Activated CD8-positive, alpha-beta memory T cell treated with anti-CD3 and anti-CD28 coated beads, Interleukin-2, amount 50 U/mL, for 24 hours (primary cell): ENCODE measurements at regions not wholly inside any gene's neighbourhood (a gene's known extent, or its start where the extent isn't known, plus 50 kb on each side); places are given as distances from the start of the nearest gene placed in this dataset.
"Not testable (repeated sequence)": the region's sequence is repeated elsewhere in the genome, so short reads cannot be mapped to it uniquely, and the experiment has no call there.

ENCODE experiments used
- DNase-seq: peaks from one replicate; pipeline ENCODE4 v3.0.0-alpha.2; 2020; ENCODE audit errors: extremely low read depth

DNA sequence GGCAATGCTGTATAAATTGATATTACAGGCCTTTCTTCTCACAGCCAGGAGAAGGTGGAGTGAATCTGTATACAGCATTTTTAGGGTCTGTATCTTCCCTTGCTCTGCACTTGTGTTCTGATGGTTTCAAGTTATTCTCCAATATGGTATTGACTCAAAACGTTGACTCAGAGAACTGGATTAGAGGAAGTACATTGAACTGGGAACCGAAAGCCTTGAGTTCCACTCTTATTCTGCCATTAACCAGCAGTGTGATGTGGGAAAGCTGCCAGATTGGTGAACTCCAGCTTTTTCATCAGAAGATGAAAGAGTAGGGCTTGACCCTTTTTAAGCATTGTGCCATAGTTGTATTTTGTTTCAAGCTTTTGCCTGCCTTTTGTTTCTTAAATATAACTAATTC is 167.7 kb downstream of the SPRY2 start:
- no peak for DNase-seq

DNA sequence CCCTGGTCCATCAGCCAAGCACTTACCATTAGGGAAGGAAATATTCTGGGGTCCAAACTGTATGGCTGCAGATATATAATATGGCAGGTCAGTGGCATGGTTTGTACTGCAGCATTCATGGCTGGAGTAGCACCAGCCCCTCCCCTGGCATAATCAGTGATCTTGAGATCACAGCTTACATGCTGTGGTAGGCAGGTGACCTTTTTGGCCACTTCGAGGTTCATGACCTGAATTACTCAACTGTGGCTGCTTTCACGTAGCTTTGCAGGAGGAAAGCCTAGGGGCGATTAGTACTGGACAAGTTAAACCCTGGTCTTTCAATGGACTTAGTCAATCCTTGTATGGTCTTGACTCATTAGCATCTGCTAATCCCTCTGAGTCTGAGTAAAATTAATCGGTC is 169.8 kb downstream of the SPRY2 start:
- DNase-seq = no peak

DNA sequence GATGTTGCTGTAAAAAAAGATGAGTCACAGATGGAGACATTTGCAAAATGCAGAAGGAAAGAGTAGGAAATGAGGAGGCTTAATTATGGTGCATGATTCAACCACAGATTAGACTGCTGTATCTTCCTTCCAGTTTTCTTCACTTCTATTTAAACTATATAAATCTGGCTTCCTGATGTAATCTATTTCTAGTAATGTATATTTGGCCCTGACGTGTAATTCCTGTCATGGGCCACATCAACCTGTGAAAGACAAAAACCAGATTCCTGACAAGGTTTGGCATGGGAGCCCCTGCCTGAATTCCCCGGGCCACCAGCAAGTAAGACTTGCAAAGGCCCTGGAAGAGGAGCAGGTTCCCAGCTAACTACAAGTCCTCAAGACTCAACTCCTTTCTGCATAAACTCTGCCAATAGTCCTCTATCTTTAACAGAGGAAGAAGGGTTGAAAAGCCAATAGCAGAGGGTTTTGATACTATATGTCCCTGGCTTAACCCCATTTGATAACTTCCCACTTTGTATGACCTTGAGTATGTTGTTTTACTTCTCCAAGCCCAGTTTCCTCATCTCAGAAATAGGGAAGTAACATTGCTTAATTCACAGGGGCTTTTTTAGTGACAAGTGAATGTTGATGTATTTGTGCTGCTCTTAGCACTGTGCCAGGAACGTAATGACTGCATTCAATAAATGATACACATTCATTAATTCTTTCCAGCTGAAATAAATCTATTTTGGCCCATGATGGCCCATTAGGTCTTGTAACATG is 172.7 kb downstream of the SPRY2 start:
- no peak for DNase-seq

DNA sequence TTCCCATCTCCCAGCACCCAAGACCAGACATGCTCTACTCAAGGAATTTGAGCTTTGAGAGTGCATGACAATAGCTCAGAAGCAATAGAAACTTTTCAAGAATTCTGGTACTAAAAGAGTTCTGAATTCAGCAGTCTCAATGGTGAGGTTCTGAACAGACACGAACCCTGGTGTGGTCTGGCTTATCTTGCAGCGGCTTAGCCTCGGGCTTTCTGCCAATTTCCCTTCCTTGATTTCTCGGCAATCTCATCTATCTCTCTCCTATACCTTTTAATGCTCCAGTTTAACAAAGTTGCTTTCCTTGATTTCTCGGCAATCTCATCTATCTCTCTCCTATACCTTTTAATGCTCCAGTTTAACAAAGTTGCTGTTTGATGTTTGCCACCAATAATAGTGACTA is 174.6 kb downstream of the SPRY2 start:
- DNase-seq = no peak

DNA sequence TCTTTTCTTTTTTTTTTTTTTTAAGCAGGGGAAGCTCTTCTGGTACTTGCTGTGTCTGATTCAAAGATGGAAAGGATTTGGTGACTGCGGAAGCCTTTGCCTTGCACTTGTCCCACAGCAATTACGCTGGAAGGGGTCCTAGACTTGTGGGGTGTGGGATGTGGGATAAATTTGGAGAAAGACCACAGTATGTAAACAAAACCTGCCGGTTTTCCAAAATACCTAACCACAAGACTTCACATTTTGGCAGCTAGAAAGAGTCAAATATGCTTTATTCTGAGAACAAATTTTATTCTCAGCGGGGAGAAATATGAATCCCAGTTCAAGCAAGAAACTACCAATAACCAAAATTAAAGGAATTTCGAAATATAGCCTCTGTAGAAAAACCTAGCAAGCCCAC is 176.5 kb downstream of the SPRY2 start:
- no peak for DNase-seq

DNA sequence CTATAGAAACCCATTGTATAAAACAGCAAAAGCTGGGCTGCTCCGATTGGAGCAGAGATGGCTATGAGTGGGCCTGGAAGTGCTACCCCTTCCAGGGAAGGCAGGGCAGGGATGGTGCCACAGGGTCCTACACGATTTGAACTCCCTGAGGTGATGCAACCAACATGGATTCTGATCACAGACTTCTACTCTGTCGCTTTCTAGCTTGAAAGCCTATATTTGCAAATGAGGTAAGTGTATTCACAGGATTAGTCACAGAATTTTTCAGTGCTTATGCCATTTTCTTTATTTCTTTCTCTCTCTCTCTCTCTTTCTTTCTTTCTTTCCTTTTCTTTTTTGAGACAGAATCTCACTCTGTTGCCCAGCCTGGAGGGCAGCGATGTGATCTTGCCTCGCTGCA is 179.0 kb downstream of the SPRY2 start:
- no peak for DNase-seq

DNA sequence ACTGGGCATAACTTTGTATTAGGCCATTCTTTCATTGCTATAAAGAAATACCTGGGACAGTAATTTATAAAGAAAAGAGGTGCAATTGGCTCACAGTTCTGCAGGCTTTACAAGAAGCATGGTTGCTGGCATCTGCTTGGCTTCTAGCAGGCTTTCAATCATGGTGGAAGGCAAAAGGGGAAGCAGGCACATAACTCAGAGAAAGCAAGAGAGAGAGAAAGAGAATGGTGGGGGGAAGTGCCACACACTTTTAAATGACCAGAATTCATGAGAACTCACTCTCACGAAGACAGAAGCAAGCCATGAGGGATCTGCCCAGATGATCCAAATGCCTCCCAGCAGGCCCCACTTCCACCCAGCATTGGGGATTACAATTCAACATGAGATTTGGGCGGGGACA is 179.7 kb downstream of the SPRY2 start:
- no peak for DNase-seq

DNA sequence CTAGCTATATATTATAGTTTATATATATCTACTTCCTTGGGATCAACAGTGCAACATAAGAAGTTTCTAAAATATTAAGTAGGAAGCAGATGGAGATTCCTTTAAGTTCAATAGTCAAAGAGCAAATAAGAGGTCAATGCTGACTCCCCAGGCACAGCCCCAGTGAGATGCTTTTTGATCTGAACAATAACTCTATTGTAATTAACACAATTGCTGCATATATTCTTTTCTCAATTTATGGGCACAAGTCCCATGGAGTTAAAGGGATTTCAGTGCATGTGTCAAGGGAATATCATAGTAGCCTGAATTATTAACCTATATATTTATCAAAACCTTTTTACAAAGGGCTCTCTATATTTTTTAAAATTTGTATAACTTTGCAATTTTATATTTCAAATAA is 180.8 kb downstream of the SPRY2 start:
- no peak for DNase-seq

DNA sequence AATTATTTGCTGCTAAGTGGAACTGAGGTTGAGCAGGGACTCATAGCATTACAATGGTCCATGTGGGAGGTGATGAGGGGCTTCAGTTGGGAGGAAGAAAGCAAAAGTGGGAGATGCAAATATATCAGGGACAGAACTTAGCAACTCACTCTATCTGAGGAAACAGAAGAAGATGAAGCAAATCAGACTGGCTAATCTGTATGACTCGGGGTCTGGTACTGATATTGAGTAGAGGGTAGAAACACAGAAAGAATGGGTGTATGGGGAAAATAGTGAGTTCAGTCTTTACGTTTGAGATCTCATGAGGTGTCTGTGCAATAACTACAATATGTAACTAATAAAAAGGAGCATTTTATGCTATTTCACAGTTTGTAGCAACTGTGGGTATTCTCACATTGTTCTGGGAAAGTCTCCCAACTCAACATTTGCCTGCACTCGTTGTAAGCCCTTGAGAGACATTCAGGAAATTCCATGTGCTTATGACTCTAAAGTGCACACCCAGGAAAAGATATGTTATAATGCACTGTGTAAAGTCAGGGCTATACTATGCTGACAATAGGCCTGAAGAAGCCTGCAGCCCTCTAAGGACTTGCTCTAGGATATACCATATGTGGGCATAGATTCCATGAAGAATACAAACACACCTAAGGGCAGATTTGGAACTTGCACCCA is 183.5 kb downstream of the SPRY2 start:
- DNase-seq = no peak

DNA sequence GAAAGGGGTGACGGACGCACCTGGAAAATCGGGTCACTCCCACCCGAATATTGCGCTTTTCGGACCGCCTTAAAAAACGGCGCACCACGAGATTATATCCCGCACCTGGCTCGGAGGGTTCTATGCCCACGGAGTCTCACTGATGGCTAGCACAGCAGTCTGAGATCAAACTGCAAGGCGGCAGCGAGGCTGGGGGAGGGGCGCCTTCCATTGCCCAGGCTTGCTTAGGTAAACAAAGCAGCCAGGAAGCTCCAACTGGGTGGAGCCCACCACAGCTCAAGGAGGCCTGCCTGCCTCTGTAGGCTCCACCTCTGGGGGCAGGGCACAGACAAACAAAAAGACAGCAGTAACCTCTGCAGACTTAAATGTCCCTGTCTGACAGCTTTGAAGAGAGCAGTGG is 188.8 kb downstream of the SPRY2 start:
- DNase-seq = not testable (repeated sequence)

DNA sequence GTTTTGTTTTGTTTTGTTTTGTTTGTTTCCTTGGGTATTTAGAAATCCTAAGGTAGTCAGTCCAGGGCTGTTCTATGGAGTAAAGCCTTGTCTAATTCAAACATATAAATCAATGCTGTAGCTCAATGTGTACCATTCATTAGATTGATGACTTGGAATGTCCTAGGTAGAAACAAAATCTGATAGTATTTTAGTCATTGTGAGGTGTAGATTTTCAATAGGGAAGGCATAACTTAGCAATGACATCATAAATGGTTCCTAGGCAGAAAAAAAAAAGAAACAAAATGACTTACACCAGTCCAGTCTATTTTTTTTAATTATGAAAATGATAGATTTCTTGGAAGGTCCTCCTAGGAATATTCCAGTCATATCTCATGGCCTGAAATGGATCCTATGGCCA is 189.9 kb downstream of the SPRY2 start:
- DNase-seq = no peak

DNA sequence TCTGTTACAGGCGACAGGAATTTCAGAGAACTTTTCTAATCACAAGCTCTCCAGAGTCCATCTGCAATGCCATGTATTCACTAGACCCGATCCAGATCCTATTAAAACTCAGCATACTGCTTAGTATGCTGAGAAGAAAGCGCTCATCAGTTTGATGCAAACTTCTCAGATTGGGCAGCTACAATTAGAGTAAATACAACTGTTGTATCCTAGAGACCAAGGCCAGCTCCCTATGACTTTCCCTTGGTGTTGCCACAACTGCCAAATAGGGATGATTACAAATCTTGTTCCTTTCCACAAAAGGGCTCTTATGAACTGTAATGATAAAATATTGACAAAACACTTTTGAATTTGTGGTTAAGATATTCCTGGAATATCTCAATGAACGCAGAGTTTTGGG is 191.2 kb downstream of the SPRY2 start:
- DNase-seq = no peak

DNA sequence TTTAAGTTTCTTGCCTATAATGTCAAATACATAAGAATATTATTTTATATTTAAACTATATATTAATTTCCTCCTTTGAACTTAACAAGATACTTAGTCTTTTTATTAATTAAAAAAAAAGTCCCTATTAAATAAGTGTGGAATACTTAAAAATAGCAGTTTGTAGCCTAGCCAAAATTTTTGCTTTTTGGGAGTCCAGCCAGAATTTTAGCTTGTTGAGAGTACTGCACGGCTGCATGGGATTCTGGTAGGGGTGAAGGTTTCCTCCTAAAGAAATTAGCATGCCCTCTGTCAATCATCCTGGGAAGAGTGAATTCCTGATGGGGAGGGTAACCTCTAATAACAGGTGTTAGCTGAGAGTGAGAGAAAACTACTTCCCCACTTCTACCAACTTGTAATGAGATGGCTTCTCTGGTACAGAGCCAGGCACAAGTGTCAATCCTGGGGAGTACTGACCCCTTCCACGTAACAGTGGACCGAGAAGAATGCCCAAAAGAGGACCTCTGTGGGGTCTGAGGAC is 195.7 kb downstream of the SPRY2 start:
- no peak for DNase-seq

DNA sequence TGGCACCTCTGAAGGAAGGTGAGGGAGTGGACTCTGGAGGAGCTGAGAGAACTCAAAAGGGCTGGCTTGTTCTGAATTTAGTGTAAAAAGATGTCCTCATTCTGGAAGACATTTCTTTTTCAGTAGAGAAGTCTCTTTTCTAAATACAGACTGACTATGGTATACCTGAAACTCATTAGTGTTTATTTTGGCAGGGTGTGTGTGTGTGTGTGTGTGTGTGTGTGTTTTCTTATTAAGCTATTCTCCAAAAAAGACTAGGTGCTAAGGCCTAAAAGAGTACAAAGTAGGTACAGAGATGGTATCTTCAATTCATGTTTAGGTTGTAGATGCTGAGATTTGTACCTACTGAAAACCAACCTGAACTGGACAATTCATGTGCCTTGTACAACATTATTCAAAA is 196.4 kb downstream of the SPRY2 start:
- no peak for DNase-seq

DNA sequence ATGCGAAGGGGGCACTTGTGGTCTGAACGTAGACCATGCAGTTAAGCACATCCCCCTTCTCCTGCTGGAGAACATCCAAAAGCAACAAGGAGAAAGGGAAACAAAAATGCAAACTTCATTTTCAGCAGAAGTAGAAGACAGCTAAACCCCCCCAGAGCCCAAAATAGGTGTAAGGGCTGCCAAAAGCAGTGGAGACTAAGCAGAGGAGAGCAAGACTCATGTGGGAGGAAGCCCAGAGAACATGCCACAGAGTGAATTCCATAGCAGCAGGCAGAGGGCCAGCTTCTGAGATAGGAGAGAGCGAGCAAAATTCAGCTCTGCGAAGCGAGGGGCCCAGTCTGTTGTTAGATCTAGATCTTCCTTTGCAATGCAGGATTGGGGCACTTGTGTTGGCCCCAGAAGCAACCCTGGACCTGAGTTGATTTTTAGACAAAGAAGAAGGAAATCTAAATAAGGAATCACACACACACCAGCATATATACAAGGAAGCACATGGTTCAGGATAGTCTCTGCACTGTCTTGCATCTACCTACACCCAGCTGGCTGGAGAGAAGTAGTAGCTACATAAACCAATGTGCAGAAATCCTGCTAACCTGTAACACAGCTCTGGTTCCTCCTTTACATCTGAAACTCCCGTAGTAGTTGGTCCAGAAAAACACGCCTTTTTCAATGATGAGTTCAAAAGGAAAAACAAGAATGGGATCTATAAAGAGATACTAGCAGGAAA is 199.6 kb downstream of the SPRY2 start:
- DNase-seq = no peak

DNA sequence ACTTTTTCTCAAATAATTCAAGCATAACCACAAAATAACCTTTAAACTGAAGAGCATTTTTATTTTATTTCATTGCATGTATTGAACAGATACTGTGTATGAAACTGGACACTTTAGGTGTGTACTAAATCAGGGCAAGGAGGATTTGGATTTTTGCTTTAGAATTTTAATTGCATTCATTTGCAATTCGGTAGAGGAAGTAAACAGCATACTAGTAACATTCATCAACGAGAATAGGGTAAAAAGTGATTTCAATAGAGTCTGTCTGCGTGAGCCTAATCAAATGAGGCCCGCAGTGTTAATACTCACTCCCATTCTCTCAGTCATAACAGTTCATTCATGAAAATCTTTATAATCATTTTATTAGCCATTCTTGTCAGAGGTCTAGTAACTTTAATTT is 200.2 kb downstream of the SPRY2 start:
- no peak for DNase-seq

DNA sequence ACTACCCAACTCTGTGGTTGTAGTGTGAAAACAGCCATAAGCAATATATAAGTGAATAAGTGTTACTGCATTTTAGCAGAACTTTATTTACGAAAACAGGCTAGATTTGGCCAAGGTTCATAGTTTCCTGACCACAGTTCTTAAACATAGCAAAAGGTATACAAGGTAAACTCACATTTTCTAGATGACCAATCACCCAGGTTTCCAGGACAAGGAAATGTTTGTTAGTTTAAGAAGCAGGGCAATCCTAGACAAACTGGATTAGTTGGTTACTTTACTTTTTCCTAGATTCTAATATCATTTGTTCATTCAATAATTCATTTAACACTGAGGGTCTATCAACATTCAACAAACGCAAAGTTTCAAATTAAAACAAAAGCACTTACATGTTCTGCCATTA is 201.7 kb downstream of the SPRY2 start:
- no peak for DNase-seq

DNA sequence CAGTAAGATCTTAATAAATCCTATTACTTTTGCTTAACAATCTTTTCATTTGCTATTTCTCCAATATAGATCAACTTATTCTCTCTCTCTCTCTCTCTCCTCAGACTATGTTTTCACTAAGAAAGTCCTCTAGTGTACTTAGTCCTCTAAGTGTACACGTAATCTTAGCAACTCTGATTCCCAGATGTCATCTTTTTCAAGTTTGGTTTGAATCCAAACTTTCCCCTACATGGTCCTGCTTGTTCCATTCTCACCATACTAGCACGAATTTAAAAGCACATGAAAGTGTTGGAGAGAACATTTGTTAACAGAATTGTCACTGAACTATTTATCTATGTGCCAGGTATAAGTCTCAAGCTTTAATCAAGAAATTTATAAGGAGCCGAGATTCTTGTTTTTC is 202.9 kb downstream of the SPRY2 start:
- no peak for DNase-seq

DNA sequence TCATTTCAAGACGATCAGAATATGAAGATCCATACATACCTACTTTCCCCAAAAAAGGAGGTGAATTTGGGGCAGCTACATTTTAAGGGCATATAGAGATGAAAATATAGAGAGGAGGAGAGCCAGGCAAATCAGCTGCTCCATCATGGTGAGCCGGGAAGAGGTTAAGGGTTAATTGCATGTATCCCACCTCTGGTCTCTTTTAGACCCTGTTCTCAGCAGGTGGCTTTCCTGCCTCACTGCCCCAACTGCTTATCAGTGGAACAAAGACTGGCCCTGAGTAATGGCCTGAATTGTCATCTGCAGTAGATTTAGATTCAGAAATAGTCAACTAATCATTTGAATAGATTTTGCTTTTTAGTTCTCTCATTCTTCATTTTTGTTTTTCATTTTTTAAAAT is 206.6 kb downstream of the SPRY2 start:
- no peak for DNase-seq

DNA sequence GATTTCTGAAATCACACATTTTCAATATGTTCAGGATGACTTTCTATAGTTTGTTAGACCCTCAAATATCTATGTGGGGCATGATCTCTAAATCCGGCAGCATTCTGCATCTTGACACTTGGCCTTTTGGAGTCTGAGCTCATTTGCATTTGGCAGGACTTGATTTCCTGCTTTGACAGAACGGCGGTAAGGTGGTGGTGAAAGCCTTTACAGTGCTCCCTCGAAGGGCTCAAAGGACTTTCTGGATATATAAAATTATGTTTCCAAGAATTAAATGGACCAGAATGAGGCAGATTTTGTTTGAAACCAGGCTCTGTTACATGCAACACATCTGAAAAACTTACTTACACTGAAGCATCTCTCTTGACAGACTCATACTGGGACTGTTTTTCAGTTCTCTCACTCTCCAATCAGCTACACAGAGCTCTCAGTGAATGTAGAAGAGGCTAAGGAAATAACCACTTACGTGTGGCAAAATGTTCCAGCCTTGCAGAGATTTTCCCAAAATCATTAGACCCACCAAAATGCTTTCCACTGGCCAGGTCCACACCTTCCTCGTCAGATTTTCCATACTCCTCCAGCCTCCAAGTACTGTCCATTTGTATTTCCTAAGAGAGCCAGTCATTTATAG is 207.2 kb downstream of the SPRY2 start:
- no peak for DNase-seq

DNA sequence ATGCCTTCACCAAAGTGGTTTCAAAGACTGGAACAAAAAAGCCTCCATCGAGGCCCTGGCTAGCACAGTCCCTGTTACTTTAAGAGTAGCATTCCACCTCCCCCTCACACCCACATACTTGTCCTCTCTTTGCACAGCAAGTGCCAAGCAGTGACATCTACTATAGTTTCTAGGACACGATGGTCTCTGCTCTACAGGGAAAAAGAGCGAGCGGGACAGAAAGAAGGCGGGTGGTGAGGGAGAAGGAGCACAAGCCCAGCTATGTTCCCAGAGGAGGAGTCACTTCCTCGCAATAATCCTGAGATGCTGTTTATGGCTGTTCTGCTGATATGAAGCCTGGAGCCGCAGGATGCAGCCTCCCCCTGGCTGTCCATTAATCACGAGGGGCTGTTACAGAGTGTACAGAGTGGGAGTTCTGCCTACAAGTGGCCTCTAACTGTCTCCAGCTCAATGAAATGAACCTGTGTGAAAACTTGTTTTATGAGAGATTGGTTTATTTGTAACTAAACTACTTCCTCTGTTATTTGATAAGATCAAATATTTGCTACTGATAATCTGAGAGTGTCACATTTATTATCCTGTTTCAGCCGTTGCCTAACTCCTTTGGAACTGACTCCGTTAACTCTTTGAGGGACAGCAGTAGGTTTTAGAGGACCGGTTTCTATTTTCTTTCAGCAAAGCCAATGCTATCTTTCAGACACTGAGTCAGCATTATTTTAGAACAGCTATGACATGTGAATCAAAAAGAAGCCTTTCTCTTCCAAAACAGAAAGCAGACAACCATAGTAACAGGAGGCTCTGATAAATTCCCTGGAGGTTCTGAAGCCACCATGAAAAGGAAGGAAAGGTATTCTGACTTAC is 208.0 kb downstream of the SPRY2 start:
- DNase-seq = no peak
